Hepatocyte (in vitro differentiated cells): ENCODE measurements at regions not wholly inside any gene's neighbourhood (a gene's known extent, or its start where the extent isn't known, plus 50 kb on each side); places are given as distances from the start of the nearest gene placed in this dataset.

Source experiments
- DNase-seq: peaks from one replicate; pipeline ENCODE4 v3.0.0-alpha.2; 2016; ENCODE audit warnings: low spot score
- H2AFZ ChIP-seq: fragments of 200-600 bp; sonication (generic); 2 replicates; pipeline ENCODE4 v1.6.0; 2016; ENCODE audit warnings: antibody characterized with exemption, mild to moderate bottlenecking
- H3K27ac ChIP-seq: fragments of 200-600 bp; sonication (generic); 2 replicates; pipeline ENCODE4 v1.5.1; 2016; ENCODE audit warnings: mild to moderate bottlenecking
- H3K27me3 ChIP-seq: fragments of 200-600 bp; sonication (generic); 2 replicates; pipeline ENCODE4 v1.6.1; 2016
- H3K36me3 ChIP-seq: fragments of 200-600 bp; sonication (generic); replicated peaks from 2 replicates; pipeline ENCODE4 v1.5.1; 2016; ENCODE audit warnings: low read depth; ENCODE audit not compliant: insufficient read depth
- H3K4me1 ChIP-seq: fragments of 200-600 bp; sonication (generic); 2 replicates; pipeline ENCODE4 v1.5.1; 2016; ENCODE audit warnings: mild to moderate bottlenecking, moderate library complexity; ENCODE audit not compliant: insufficient read depth
- H3K4me2 ChIP-seq: fragments of 200-600 bp; sonication (generic); 2 replicates; pipeline ENCODE4 v1.6.0; 2016
- H3K4me3 ChIP-seq: fragments of 200-600 bp; sonication (generic); 2 replicates; pipeline ENCODE4 v1.5.1; 2016; ENCODE audit warnings: mild to moderate bottlenecking
- H3K79me2 ChIP-seq: fragments of 200-600 bp; sonication (generic); 2 replicates; pipeline ENCODE4 v1.6.0; 2017; ENCODE audit warnings: mild to moderate bottlenecking
- H3K9me2 ChIP-seq: fragments of 200-600 bp; sonication (generic); replicated peaks from 2 replicates; pipeline ENCODE4 v1.6.0; 2017; ENCODE audit warnings: mild to moderate bottlenecking; ENCODE audit not compliant: insufficient read depth
- H3K9me3 ChIP-seq: fragments of 200-600 bp; sonication (generic); 2 replicates; pipeline ENCODE4 v1.5.1; 2016; ENCODE audit warnings: low read depth, mild to moderate bottlenecking
- H4K20me1 ChIP-seq: fragments of 200-600 bp; sonication (generic); 2 replicates; pipeline ENCODE4 v1.6.0; 2016; ENCODE audit warnings: mild to moderate bottlenecking; ENCODE audit not compliant: insufficient read depth, poor library complexity, severe bottlenecking
- EZH2 ChIP-seq: fragments of 200-600 bp; sonication (generic); IDR thresholded peaks from 2 replicates; pipeline ENCODE4 v1.6.1; 2016; ENCODE audit warnings: antibody characterized with exemption, mild to moderate bottlenecking, borderline replicate concordance
- EZH2phosphoT487 ChIP-seq: fragments of 200-600 bp; sonication (generic); IDR thresholded peaks from one replicate; pipeline ENCODE4 v1.6.1; 2018; ENCODE audit warnings: antibody characterized with exemption, mild to moderate bottlenecking, low read depth, moderate library complexity; ENCODE audit not compliant: unreplicated experiment, severe bottlenecking
- WGBS: methylation state at CpG from one replicate; pipeline ENCODE4 v1.1.6; 2016; ENCODE audit warnings: low lambda C conversion rate; ENCODE audit errors: missing lambda C conversion rate; 5-methylcytosine and 5-hydroxymethylcytosine counted together
- TF ChIP-seq, protein P1 (sequence below): fragments of 200-600 bp; sonication (generic); IDR thresholded peaks from 2 replicates; pipeline ENCODE4 v1.5.1; 2016; ENCODE audit warnings: antibody characterized with exemption, mild to moderate bottlenecking; ENCODE audit not compliant: poor library complexity

DNA sequence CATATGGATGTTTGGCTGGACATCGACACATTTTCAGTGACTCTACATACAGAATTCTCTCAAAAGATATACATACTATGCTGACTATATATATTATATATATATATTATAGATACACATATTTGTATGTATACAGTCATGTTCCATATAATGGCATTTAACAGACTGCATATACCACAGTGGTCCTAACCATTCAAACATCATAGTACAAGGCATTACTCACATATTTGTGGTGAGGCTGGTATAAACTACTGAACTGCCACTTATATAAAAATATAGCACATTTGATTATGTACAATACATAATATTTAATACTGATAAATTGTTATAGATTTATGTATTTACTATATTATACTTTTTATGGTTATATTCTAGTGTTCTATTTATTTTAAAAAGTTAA, 168.5 kb downstream of the IL15 start:
- Histone ChIP-seq H3K9me2 (no peaks in the 10 kb centered on the region), H3K27ac (no peak overlapping the region), H3K4me3 (no peak overlapping the region), H3K4me1 (no peaks in the 10 kb centered on the region), H3K9me3 (no peaks in the 10 kb centered on the region), H3K79me2 (no peaks in the 10 kb centered on the region), H3K27me3 (no peaks in the 10 kb centered on the region), H2AFZ (no peak overlapping the region), H4K20me1 (no peaks in the 10 kb centered on the region), H3K36me3 (no peaks in the 10 kb centered on the region), H3K4me2 (no peak overlapping the region)
- no peak for DNase-seq
- TF ChIP-seq EZH2phosphoT487: no peak
- 100% methylated on average over 1 of the region's 1 CpG for WGBS

DNA sequence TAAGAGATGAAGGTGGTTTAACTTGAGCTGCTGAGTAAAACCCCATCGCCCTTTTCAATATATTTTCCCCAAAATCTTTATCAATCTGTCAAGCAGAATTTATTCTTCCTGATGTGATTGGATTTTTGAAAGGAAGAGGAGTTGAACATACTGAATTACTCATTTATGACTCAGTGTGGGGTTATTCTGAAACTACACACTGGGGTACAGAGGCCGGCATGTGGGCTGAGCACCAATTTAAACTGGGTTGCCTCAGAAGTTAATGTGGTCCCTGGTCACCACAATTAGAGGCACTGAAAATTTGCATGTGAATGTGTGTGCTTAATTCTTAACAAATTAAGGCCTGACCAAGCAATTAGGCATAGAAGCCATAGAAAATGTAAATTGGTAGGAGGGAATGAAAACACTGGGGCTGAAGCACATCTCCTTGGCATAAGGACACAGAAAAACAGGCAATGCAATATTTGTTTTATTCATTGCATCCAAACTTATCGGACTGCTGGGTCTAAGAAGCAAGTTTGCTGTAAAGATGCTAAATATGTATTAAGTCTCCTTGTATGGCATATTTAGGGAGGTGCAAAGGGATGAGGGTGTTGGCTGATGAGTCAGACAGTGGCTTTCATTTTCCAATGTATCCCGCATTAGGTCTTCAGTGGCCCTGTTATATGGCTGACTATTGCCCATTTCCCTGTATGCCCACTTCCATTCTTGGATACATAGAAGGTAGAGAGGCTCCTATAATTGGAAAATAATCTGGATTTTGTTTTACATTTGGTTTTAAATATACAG, 170.9 kb downstream of the IL15 start:
- H2AFZ ChIP-seq: no peak overlapping the region

DNA sequence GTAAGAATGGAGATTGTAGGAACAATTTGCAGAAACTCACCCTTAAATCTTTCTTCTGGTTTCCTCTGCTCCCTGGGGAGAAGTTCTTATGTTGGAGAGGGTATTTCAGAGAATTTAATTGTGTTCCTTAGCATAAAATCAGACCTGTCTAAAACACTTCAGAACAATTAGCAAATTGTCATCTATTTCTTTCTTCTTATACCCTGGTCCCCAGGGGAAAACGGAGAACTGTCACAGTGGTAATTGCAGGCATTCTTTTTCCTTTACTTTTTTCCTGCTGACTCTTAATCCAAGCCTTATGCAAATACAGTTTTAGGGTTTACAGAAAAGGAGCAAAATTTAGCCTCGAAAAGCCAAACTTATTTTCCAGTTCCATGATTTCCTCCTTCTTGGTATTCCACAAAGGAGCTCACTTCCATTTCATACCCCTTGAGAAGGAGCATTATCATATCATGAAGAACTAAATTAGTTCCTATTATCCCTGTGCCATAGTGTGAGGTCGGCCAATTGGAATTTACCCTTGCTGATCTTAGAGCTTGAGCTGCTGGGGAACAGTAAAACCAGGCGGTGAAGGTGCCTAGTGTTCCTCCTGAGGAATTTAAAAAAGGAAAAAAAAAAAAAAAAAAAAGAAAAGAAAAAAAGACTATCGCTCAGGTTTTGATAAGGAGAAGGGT, 173.8 kb downstream of the IL15 start:
- no peak for DNase-seq
- no peaks in the 10 kb centered on the region for H3K9me2 ChIP-seq
- whole genome bisulfite sequencing: 75% methylated on average over 5 of the region's 5 CpGs
- no peak overlapping the region for H3K27ac ChIP-seq
- TF ChIP-seq EZH2phosphoT487 (no peak), EZH2 (no peak)
- TF ChIP-seq, protein P1, sequence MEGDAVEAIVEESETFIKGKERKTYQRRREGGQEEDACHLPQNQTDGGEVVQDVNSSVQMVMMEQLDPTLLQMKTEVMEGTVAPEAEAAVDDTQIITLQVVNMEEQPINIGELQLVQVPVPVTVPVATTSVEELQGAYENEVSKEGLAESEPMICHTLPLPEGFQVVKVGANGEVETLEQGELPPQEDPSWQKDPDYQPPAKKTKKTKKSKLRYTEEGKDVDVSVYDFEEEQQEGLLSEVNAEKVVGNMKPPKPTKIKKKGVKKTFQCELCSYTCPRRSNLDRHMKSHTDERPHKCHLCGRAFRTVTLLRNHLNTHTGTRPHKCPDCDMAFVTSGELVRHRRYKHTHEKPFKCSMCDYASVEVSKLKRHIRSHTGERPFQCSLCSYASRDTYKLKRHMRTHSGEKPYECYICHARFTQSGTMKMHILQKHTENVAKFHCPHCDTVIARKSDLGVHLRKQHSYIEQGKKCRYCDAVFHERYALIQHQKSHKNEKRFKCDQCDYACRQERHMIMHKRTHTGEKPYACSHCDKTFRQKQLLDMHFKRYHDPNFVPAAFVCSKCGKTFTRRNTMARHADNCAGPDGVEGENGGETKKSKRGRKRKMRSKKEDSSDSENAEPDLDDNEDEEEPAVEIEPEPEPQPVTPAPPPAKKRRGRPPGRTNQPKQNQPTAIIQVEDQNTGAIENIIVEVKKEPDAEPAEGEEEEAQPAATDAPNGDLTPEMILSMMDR: no peak
- no peak overlapping the region for H3K4me2 ChIP-seq
- H4K20me1 ChIP-seq: no peaks in the 10 kb centered on the region
- H3K4me3 ChIP-seq: no peak overlapping the region
- H2AFZ ChIP-seq: no peak overlapping the region
- no peaks in the 10 kb centered on the region for H3K4me1 ChIP-seq
- no peaks in the 10 kb centered on the region for H3K79me2 ChIP-seq
- H3K27me3 ChIP-seq: no peaks in the 10 kb centered on the region
- no peaks in the 10 kb centered on the region for H3K36me3 ChIP-seq
- H3K9me3 ChIP-seq: no peaks in the 10 kb centered on the region

More for the DNA sequence above, 170.9 kb downstream of the IL15 start:
- H3K4me1 ChIP-seq: no peaks in the 10 kb centered on the region
- no peak for DNase-seq
- no peaks in the 10 kb centered on the region for H3K36me3 ChIP-seq
- no peaks in the 10 kb centered on the region for H3K9me3 ChIP-seq
- no peaks in the 10 kb centered on the region for H3K27me3 ChIP-seq
- no peaks in the 10 kb centered on the region for H4K20me1 ChIP-seq
- TF ChIP-seq, protein P1: no peak
- TF ChIP-seq EZH2phosphoT487 (no peak), EZH2 (no peak)
- no peaks in the 10 kb centered on the region for H3K9me2 ChIP-seq
- H3K4me2 ChIP-seq: no peak overlapping the region
- 95% methylated on average over 4 of the region's 4 CpGs for WGBS
- H3K27ac ChIP-seq: no peak overlapping the region
- no peaks in the 10 kb centered on the region for H3K79me2 ChIP-seq
- no peak overlapping the region for H3K4me3 ChIP-seq

DNA sequence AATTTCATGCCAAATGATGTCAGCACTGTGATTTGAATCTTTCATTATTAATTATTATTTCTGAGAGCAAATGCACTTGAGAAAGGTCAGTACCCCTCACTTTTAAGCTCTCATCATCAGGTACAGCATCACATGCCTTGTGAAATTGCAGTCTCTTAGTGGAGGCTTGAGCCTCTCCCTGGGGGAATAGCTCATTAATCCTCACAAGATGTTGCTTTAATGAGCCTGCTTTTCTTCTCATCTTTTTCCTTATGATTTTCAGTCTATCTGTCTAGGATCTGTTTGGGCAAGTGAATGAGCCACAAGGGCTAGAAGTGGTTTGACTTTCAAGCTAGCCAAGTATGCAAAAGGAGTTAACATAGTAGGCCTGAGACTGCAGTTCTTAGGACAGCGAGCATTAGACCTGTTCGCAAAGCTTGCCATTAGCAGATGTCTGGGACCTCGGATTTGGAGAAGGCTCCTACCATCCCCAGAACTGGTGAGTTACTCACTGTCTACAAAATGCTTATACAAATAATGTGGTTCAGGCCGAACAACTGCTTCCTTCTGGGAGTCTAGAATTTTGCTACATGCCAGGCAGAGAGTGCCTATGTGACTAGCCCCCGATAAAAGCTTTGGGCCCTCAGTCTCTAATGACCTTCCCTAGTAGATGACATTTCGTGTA, 174.5 kb downstream of the IL15 start:
- Histone ChIP-seq H3K4me2 (no peak overlapping the region), H3K4me3 (no peak overlapping the region), H4K20me1 (no peaks in the 10 kb centered on the region), H2AFZ (no peak overlapping the region), H3K9me2 (no peaks in the 10 kb centered on the region), H3K4me1 (no peaks in the 10 kb centered on the region), H3K36me3 (no peaks in the 10 kb centered on the region), H3K27ac (no peak overlapping the region), H3K27me3 (no peaks in the 10 kb centered on the region), H3K79me2 (no peaks in the 10 kb centered on the region), H3K9me3 (no peaks in the 10 kb centered on the region)
- DNase-seq: no peak
- WGBS: 88% methylated on average over 6 of the region's 6 CpGs
- TF ChIP-seq EZH2phosphoT487: no peak
- TF ChIP-seq EZH2: no peak
- TF ChIP-seq, protein P1: no peak
